ENCODE measurements at regions not wholly inside any gene's neighbourhood (a gene's known extent, or its start where the extent isn't known, plus 50 kb on each side); places are given as distances from the start of the nearest gene placed in this dataset.

DNA sequence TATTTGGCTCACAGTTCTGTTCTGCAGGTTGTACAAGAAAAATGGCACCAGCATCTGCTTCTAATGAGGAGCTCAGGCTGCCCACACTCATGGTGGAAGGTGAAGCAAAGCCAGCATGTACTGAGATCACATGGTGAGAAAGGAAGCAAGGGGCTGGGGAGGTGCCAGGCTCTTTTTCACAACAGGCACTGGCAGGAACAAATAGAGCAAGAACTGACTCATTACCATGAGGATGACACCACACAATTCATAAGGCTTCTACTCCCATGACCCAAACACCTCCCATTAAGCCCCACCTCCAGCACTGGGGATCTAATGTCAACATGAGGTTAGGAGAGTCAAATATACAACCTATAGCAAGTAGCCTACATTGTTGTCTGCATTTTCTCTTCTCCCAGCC lies 522.6 kb downstream of the RFC3 start:
- no peak overlapping the region for H3K4me3 ChIP-seq (replicated peaks; ENCODE audit: low read depth, low read length)
- DNase-seq (ENCODE audit: extremely low read depth, low read depth): no peak
- no peak for TF ChIP-seq CTCF (IDR thresholded peaks at IDR 0.05; ENCODE audit: low read depth, low read length, missing control alignments)

- DNase-seq (ENCODE audit: extremely low read depth, low read depth): no peak
- no peak for TF ChIP-seq CTCF (IDR thresholded peaks at IDR 0.05; ENCODE audit: low read depth, low read length, missing control alignments)
- H3K4me3 ChIP-seq (replicated peaks; ENCODE audit: low read depth, low read length): no peak overlapping the region
These were observed 525.5 kb downstream of the RFC3 start for GRCh38 chr13:34343413-34343940.

GRCh38 chr13:34344816-34345215 lies 526.9 kb downstream of the RFC3 start:
- no peak for TF ChIP-seq CTCF (IDR thresholded peaks at IDR 0.05; ENCODE audit: low read depth, low read length, missing control alignments)
- no peak overlapping the region for H3K4me3 ChIP-seq (replicated peaks; ENCODE audit: low read depth, low read length)
- no peak for DNase-seq (ENCODE audit: extremely low read depth, low read depth)

- H3K4me3 ChIP-seq (replicated peaks; ENCODE audit: low read depth, low read length): no peak overlapping the region
- no peak for TF ChIP-seq CTCF (IDR thresholded peaks at IDR 0.05; ENCODE audit: low read depth, low read length, missing control alignments)
- no peak for DNase-seq (ENCODE audit: extremely low read depth, low read depth)
These were observed 527.5 kb downstream of the RFC3 start for GRCh38 chr13:34345258-34345965.

DNA sequence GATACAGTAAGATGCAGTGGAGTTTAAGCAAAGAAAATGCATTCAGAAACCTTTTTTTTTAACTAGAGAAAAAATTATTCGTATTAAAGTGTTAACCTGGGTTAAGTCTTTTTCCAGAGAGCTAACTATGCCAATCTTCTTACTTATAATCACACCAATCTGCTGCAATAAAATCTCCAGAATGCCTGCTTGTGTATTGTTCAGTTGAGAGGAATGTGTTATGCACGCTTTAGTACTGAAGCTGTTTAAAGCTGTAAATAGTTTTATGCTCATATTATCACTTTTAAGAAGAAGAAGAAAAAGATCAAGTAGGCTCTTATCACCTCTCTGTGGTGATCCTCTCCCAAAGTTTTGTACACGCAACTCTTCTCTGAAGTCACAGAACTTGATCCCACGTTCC lies 528.7 kb downstream of the RFC3 start:
- no peak for TF ChIP-seq CTCF (IDR thresholded peaks at IDR 0.05; ENCODE audit: low read depth, low read length, missing control alignments)
- no peak for DNase-seq (ENCODE audit: extremely low read depth, low read depth)

DNA sequence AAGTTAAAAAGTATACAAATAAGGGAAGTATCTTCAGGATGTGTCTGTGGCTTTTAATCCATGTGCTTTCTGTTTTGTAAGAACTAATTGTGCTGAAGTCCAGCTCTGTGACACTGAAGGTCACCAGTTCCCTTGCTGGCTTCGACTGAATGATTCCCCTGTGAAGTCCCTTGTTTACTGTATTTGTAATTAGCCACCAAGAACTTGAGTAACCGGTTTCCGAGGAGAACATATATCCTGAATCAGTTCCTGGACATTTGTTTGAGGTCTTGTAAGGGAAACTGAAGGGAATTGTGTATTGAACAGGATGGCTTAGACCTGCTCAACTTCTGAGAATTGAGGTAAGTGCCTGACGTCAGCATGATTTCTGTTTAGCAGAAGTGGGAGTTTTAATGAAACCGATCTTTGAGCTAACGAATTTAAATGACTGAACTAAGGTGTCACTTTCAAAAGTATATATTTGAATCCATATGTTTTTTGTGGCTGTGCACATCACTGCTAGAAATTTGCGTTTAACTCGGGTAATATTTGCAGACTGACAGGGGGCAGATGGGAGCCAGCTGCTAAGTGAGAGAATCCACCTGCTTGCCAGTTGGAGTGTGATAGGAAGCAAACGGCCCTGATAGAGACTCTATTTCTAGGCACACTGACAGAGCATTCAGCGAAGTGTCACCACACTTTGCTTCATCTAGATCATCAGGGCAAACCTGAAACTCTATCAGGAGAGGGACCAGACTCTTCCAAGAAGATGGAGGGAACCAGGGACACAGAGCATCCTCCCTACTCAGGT lies 530.0 kb downstream of the RFC3 start:
- TF ChIP-seq CTCF (IDR thresholded peaks at IDR 0.05; ENCODE audit: low read depth, low read length, missing control alignments): no peak
- H3K4me3 ChIP-seq (replicated peaks; ENCODE audit: low read depth, low read length): no peak overlapping the region
- DNase-seq (ENCODE audit: extremely low read depth, low read depth): no peak

More for the DNA sequence above, 528.7 kb downstream of the RFC3 start:
- no peak overlapping the region for H3K4me3 ChIP-seq (replicated peaks; ENCODE audit: low read depth, low read length)
